Pancreas (tissue), 10 donors: ENCODE measurements at regions not wholly inside any gene's neighbourhood (a gene's known extent, or its start where the extent isn't known, plus 50 kb on each side); places are given as distances from the start of the nearest gene placed in this dataset.

ENCODE experiments used
- ATAC-seq, 4 donors: fragments of 200-7000 bp; cut with Tn5 transposase; one replicate each; pipeline versions ENCODE4 v1.8.0 to v1.9.1; 2020; ENCODE audit warnings: mild to moderate bottlenecking in 4 of 4, moderate library complexity in 4 of 4
- DNase-seq, 6 donors: peaks; one replicate each; pipeline ENCODE4 v3.0.0-alpha.2; 2020
- FAIRE-seq: peaks from 2 replicates; lab custom pipeline; 2012; peaks lifted over from hg19 to GRCh38; lab: Jason Lieb, UNC
- H3K27ac ChIP-seq, 4 donors: fragments of 200-600 bp; sonication (generic); 1 replicate in 3 of 4; 2 replicates in 1 of 4; pipeline versions ENCODE4 v1.5.0 to v1.8.0; 2020
- H3K27me3 ChIP-seq, 4 donors: fragments of 200-600 bp; one replicate each; pipeline ENCODE4 v1.8.0; 2021
- H3K36me3 ChIP-seq, 3 donors: fragments of 200-600 bp; sonication (generic) in 1 of 3; one replicate each; pipeline versions ENCODE4 v1.5.0 to v1.8.0; 2020 to 2021
- H3K4me1 ChIP-seq, 3 donors: fragments of 200-600 bp; one replicate each; pipeline ENCODE4 v1.8.0; 2021
- H3K4me3 ChIP-seq, 4 donors: fragments of 200-600 bp; sonication (generic) in 2 of 4; one replicate each; pipeline versions ENCODE4 v1.5.0 to v1.8.0; 2020 to 2021
- H3K9me3 ChIP-seq, 4 donors: fragments of 200-600 bp; one replicate each; pipeline ENCODE4 v1.8.0; 2021
- WGBS, 2 donors: extraction: QIAGEN DNeasy Blood & Tissue Kit; methylation state at CpG; one replicate each; pipeline ENCODE4 v1.1.7; 2013; 5-methylcytosine and 5-hydroxymethylcytosine counted together
- intact Hi-C, 3 donors: fragments of 100-400 bp; cut with DNase I; formaldehyde crosslinking; loops; one replicate each; pipeline versions ENCODE4 v1.11.1 to v1.14.2; 2022
- TF ChIP-seq, protein P1 (sequence below), 4 donors: fragments of 200-600 bp; sonication (generic) in 3 of 4; IDR thresholded peaks; one replicate each; pipeline versions ENCODE4 v1.5.0 to v1.8.0; 2021; ENCODE audit warnings: antibody characterized with exemption in 4 of 4
- donor health status: healthy with polysubstance abuse.
- donor health status: DM: no; HTN: no; CAD: no; lungs with moderate emphysema.
- donor health status: DM: no; HTN: no; CAD: no.
- donor health status: control.
- donor health status: control.
- donor health status: Bipolar disorder and iron deficiency.
- donor health status: DM: yes; HTN: yes; CAD: no.
- donor health status: DM: no; HTN: no; CAD: no.
- donor health status: DM: no; HTN: no; CAD: no.
- donor health status: DM: yes; HTN: yes; CAD: no.

DNA sequence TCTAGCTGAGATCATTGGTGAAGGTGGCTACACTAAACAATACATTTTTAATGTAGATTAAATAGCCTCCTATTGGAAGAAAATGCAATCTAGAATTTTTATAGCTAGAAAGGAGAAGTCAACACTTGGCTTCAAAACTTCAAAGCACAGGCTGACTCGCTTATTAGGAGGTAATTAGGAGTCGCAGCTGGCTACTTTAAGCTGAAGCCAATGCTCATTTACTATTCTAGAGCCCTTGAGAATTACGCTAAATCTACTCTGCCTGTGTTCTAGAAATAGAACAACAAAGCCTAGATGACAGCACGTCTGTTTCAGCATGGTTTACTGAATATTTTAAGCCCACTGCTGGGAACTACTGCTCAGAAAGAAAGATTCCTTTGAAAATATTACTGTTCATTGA, 101.6 kb upstream of the EEPD1 start:
- no peak for DNase-seq

DNA sequence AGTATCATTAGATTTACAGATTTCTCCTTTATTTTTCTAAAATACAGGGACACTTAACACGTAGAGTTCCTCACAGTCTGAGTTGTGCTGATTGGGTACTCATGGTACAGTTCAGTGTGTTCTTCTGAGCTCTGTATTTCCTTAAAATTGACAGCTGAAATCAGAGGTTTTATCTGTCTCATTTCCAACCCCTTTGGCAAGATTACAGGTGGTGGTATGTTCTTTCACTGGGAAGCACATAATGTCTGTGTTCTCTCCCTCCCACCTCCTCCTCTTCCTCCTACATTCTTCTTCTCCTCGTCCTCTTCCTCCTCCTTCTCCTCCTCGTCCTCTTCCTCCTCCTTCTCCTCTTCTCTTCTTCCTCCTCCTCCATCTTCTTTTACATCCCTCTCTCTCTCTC, 99.5 kb upstream of the EEPD1 start:
- TF ChIP-seq, protein P1, sequence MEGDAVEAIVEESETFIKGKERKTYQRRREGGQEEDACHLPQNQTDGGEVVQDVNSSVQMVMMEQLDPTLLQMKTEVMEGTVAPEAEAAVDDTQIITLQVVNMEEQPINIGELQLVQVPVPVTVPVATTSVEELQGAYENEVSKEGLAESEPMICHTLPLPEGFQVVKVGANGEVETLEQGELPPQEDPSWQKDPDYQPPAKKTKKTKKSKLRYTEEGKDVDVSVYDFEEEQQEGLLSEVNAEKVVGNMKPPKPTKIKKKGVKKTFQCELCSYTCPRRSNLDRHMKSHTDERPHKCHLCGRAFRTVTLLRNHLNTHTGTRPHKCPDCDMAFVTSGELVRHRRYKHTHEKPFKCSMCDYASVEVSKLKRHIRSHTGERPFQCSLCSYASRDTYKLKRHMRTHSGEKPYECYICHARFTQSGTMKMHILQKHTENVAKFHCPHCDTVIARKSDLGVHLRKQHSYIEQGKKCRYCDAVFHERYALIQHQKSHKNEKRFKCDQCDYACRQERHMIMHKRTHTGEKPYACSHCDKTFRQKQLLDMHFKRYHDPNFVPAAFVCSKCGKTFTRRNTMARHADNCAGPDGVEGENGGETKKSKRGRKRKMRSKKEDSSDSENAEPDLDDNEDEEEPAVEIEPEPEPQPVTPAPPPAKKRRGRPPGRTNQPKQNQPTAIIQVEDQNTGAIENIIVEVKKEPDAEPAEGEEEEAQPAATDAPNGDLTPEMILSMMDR (IDR thresholded peaks at IDR 0.05) = no peak
- Histone ChIP-seq H3K9me3 (no peaks in the 10 kb centered on the region), H3K36me3 (no peaks in the 10 kb centered on the region), H3K27me3 (no peaks in the 10 kb centered on the region), H3K27ac (no peak overlapping the region), H3K4me3 (no peak overlapping the region), H3K4me1 (no peaks in the 10 kb centered on the region)
- intact Hi-C loops = no loop called here
- WGBS, 2 donors = 59 to 76% methylated on average over 2 to 3 of the region's 3 CpGs
- FAIRE-seq (no peak), ATAC-seq (no peak), DNase-seq (no peak)

More for the DNA sequence above, 101.6 kb upstream of the EEPD1 start:
- WGBS, 2 donors = 53 to 62% methylated on average over 4 of the region's 4 CpGs
- FAIRE-seq (no peak), ATAC-seq (no peak)
- no peak overlapping the region for H3K4me3 ChIP-seq
- H3K36me3 ChIP-seq = no peaks in the 10 kb centered on the region
- intact Hi-C loops = no loop called here
- no peaks in the 10 kb centered on the region for H3K4me1 ChIP-seq
- no peaks in the 10 kb centered on the region for H3K27me3 ChIP-seq
- no peak overlapping the region for H3K27ac ChIP-seq
- TF ChIP-seq, protein P1 (IDR thresholded peaks at IDR 0.05) = no peak
- H3K9me3 ChIP-seq = no peaks in the 10 kb centered on the region

DNA sequence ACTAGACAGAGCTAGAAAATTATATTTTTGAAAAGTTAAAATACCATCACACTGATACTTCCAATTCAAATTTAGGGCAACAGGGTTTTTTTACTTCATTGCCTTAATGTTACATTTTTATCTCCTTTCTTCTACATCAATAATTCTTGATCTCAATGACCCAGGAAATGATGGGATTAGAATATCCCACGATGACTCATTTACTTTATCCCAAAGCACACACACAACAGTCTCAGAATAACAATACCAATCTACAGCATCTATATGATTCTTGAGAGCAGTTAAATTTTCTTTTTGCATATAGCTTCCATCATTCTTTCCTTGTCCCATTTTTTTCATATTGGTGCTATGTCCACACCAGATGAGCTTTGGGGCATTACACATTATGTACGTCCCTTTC, 98.4 kb upstream of the EEPD1 start:
- no peak overlapping the region for H3K27ac ChIP-seq
- ATAC-seq = no peak
- no peak for FAIRE-seq
- no peaks in the 10 kb centered on the region for H3K27me3 ChIP-seq
- H3K4me3 ChIP-seq = no peak overlapping the region
- WGBS, 2 donors = 78 to 82% methylated on average over 2 of the region's 2 CpGs
- no peaks in the 10 kb centered on the region for H3K4me1 ChIP-seq
- intact Hi-C loops = no loop called here
- no peaks in the 10 kb centered on the region for H3K9me3 ChIP-seq
- H3K36me3 ChIP-seq = no peaks in the 10 kb centered on the region
- TF ChIP-seq, protein P1 (IDR thresholded peaks at IDR 0.05) = no peak
- DNase-seq = no peak

DNA sequence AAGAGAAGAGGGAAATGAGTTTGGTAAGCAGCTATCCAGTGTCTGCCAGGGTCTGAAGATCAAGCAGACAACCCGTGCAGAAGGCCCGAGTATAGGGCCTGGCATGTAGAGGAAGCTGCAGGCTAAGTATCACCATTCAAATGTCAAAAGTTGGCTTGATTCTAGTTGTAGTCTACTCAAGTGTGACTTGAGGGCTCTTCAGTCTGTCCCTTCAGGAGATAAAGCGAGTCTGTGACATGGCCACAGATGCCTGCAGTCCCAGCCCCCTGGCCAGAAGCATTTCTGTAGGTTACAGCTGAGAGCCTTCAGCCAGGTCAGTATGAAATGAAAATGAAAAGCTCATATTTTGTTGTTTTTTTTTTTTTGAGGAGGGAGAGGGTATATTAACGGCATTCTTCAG, 97.8 kb upstream of the EEPD1 start:
- FAIRE-seq (no peak), DNase-seq (no peak), ATAC-seq (no peak)
- Histone ChIP-seq H3K27ac (no peak overlapping the region), H3K27me3 (no peaks in the 10 kb centered on the region), H3K9me3 (no peaks in the 10 kb centered on the region), H3K4me3 (no peak overlapping the region), H3K4me1 (no peaks in the 10 kb centered on the region), H3K36me3 (no peaks in the 10 kb centered on the region)
- TF ChIP-seq, protein P1 (IDR thresholded peaks at IDR 0.05) = no peak
- intact Hi-C loops = no loop called here
- WGBS, 2 donors = 88 to 90% methylated on average over 4 of the region's 4 CpGs

DNA sequence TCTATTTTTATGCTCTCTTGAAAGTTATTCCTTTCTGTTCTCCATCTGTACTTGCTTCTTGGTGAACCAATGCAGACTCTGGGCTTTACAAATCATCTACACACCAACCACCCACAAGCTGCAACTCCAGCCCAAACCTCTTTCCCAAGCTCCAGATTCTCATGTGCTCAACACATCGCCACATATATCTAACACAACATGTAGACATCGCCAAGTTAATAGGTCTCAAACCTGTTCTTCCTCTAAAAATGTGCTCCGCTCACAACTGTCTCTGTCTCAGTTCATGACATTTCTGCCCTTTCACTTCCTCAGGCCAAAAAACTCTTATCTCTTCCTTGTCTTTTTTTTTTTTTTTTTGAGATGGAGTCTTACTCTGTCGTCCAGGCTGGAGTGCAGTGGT, 95.7 kb upstream of the EEPD1 start:
- no peaks in the 10 kb centered on the region for H3K27me3 ChIP-seq
- TF ChIP-seq, protein P1 (IDR thresholded peaks at IDR 0.05) = no peak
- DNase-seq (no peak), ATAC-seq (no peak), FAIRE-seq (no peak)
- intact Hi-C loops = no loop called here
- H3K27ac ChIP-seq = no peak overlapping the region
- 71 to 79% methylated on average over 4 of the region's 4 CpGs for WGBS, 2 donors
- H3K9me3 ChIP-seq = no peaks in the 10 kb centered on the region
- no peak overlapping the region for H3K4me3 ChIP-seq
- H3K4me1 ChIP-seq = no peaks in the 10 kb centered on the region
- no peaks in the 10 kb centered on the region for H3K36me3 ChIP-seq
